Eye (tissue), 1 donor: ENCODE measurements at regions not wholly inside any gene's neighbourhood (a gene's known extent, or its start where the extent isn't known, plus 50 kb on each side); places are given as distances from the start of the nearest gene placed in this dataset.

Source experiments
- DNase-seq: peaks from one replicate; pipeline ENCODE4 v3.0.0-alpha.2; 2015

- no peak for DNase-seq
These were observed 433.6 kb downstream of the PTPRU start for GRCh38 chr1:29669912-29670311.

GRCh38 chr1:29669158-29669871 is 433.0 kb downstream of the PTPRU start:
- no peak for DNase-seq

GRCh38 chr1:29668551-29669157 is 432.3 kb downstream of the PTPRU start:
- no peak for DNase-seq

- DNase-seq, result no peak
These were observed 431.6 kb downstream of the PTPRU start for GRCh38 chr1:29667951-29668350.

- DNase-seq, result no peak
These were observed 428.4 kb downstream of the PTPRU start for GRCh38 chr1:29664711-29665110.

GRCh38 chr1:29658688-29659087 is 422.4 kb downstream of the PTPRU start:
- DNase-seq, result no peak

- no peak for DNase-seq
These were observed 421.5 kb downstream of the PTPRU start for GRCh38 chr1:29657816-29658215.

GRCh38 chr1:29655945-29656850 is 419.9 kb downstream of the PTPRU start:
- DNase-seq, result peak; percentile 33

GRCh38 chr1:29655145-29655544 is 418.8 kb downstream of the PTPRU start:
- DNase-seq, result no peak

- no peak for DNase-seq
These were observed 417.6 kb downstream of the PTPRU start for GRCh38 chr1:29653886-29654450.

- DNase-seq, result no peak
These were observed 416.9 kb downstream of the PTPRU start for GRCh38 chr1:29653034-29653810.

GRCh38 chr1:29651684-29652665 is 415.7 kb downstream of the PTPRU start:
- DNase-seq, result no peak

GRCh38 chr1:29651246-29651645 is 414.9 kb downstream of the PTPRU start:
- DNase-seq, result no peak

- DNase-seq, result no peak
These were observed 414.2 kb downstream of the PTPRU start for GRCh38 chr1:29650476-29650875.

- no peak for DNase-seq
These were observed 413.7 kb downstream of the PTPRU start for GRCh38 chr1:29650041-29650400.

GRCh38 chr1:29649189-29650040 is 413.1 kb downstream of the PTPRU start:
- peak; percentile 34 for DNase-seq

GRCh38 chr1:29648798-29649188 is 412.5 kb downstream of the PTPRU start:
- DNase-seq, result no peak

GRCh38 chr1:29648026-29648425 is 411.7 kb downstream of the PTPRU start:
- DNase-seq, result no peak

GRCh38 chr1:29647581-29647980 is 411.3 kb downstream of the PTPRU start:
- DNase-seq, result no peak

- DNase-seq, result no peak
These were observed 409.9 kb downstream of the PTPRU start for GRCh38 chr1:29646161-29646775.
